HCT116 (cell line): ENCODE measurements at regions not wholly inside any gene's neighbourhood (a gene's known extent, or its start where the extent isn't known, plus 50 kb on each side); places are given as distances from the start of the nearest gene placed in this dataset.

ENCODE experiments used
- ATF3 ChIP-seq: IDR thresholded peaks from 2 replicates; pipeline ENCODE4 v1.6.1; 2012
- CTCF ChIP-seq, 3 experiments: fragments of 200-600 bp in 1 of 3; sonication (generic) in 1 of 3; IDR thresholded peaks in 2 of 3; conservative IDR thresholded peaks in 1 of 3; 2 replicates each; pipeline ENCODE4 v1.5.1; 2012 to 2017; ENCODE audit warnings: low read depth in 2 of 3, low read length in 2 of 3, antibody characterized with exemption in 1 of 3, borderline replicate concordance in 1 of 3, control low read depth in 1 of 3, mild to moderate bottlenecking in 1 of 3, mixed read lengths in 1 of 3, mixed run types in 1 of 3, moderate library complexity in 1 of 3; ENCODE audit not compliant: insufficient read depth in 1 of 3
- EZH2phosphoT487 ChIP-seq: fragments of 200-600 bp; IDR thresholded peaks from 2 replicates; pipeline ENCODE4 v1.6.1; 2018; ENCODE audit warnings: antibody characterized with exemption, borderline replicate concordance
- FOSL1 ChIP-seq: IDR thresholded peaks from 2 replicates; pipeline ENCODE4 v1.6.1; 2012; ENCODE audit warnings: low read depth
- MAX ChIP-seq: IDR thresholded peaks from 2 replicates; pipeline ENCODE4 v1.6.1; 2012
- POLR2A ChIP-seq: IDR thresholded peaks from 2 replicates; pipeline ENCODE4 v1.7.0; 2011; ENCODE audit warnings: borderline replicate concordance; ENCODE audit not compliant: insufficient read depth, insufficient read length; ENCODE audit errors: extremely low read depth
- POLR2AphosphoS5 ChIP-seq: IDR thresholded peaks from 2 replicates; pipeline ENCODE4 v1.6.1; 2011; ENCODE audit warnings: mild to moderate bottlenecking, low read depth, low read length, moderate library complexity
- RAD21 ChIP-seq: IDR thresholded peaks from 2 replicates; pipeline ENCODE4 v1.6.1; 2012; ENCODE audit warnings: low read depth, mild to moderate bottlenecking
- REST ChIP-seq: IDR thresholded peaks from 2 replicates; pipeline ENCODE4 v1.6.1; 2012; ENCODE audit warnings: low read depth
- SP1 ChIP-seq: IDR thresholded peaks from 2 replicates; pipeline ENCODE4 v1.6.1; 2012; ENCODE audit warnings: low read depth
- TCF7L2 ChIP-seq: IDR thresholded peaks from 2 replicates; pipeline ENCODE4 v1.7.0; 2011; ENCODE audit warnings: borderline replicate concordance, inconsistent platforms; ENCODE audit not compliant: insufficient read depth, insufficient read length; ENCODE audit errors: extremely low read depth
- YY1 ChIP-seq: IDR thresholded peaks from 2 replicates; pipeline ENCODE4 v1.6.1; 2011; ENCODE audit warnings: low read length, low read depth, moderate library complexity, mild to moderate bottlenecking; ENCODE audit not compliant: insufficient replicate concordance; ENCODE audit errors: extremely low read depth
- ZBTB33 ChIP-seq: IDR thresholded peaks from 2 replicates; pipeline ENCODE4 v1.6.1; 2011; ENCODE audit warnings: mild to moderate bottlenecking, low read length, moderate library complexity; ENCODE audit not compliant: insufficient replicate concordance; ENCODE audit errors: extremely low read depth
- ZNF274 ChIP-seq: fragments of 200-500 bp; sonication (Bioruptor generic); IDR thresholded peaks from 2 replicates; pipeline ENCODE4 v1.6.1; 2014; ENCODE audit warnings: mild to moderate bottlenecking, low read depth, low read length, inconsistent platforms

- TF ChIP-seq CTCF (IDR thresholded peaks at IDR 0.05 in 2 of 3, conservative IDR thresholded peaks at IDR 0.05 in 1 of 3; ENCODE audit: borderline replicate concordance in 1 of 3, insufficient read depth in 1 of 3, low read depth in 2 of 3, low read length in 2 of 3) (no peak), REST (no peak), ZNF274 (no peak), POLR2A (no peak), EZH2phosphoT487 (no peak), FOSL1 (no peak), YY1 (no peak), MAX (no peak), ATF3 (no peak), SP1 (no peak), ZBTB33 (no peak), RAD21 (no peak), TCF7L2 (no peak), POLR2AphosphoS5 (no peak)
These were observed 187.3 kb downstream of the ERMARD start for GRCh38 chr6:169938731-169939130.
